DOHH2 (cell line): ENCODE measurements at regions not wholly inside any gene's neighbourhood (a gene's known extent, or its start where the extent isn't known, plus 50 kb on each side); places are given as distances from the start of the nearest gene placed in this dataset.

Source experiments
- CTCF ChIP-seq: fragments of 200-600 bp; sonication (generic); IDR thresholded peaks from one replicate; pipeline ENCODE4 v1.5.1; 2014; ENCODE audit warnings: antibody characterized with exemption, mild to moderate bottlenecking, low read depth, low read length; ENCODE audit not compliant: poor library complexity, severe bottlenecking
- EZH2phosphoT487 ChIP-seq: fragments of 200-600 bp; sonication (generic); IDR thresholded peaks from 2 replicates; pipeline ENCODE4 v1.6.1; 2017; ENCODE audit warnings: borderline replicate concordance, mild to moderate bottlenecking, antibody characterized with exemption, low read length, moderate library complexity, mixed read lengths

GRCh38 chr10:36344240-36345174, 702.4 kb upstream of the FZD8 start:
- TF ChIP-seq CTCF (no peak), EZH2phosphoT487 (no peak)
